ENCODE measurements at regions not wholly inside any gene's neighbourhood (a gene's known extent, or its start where the extent isn't known, plus 50 kb on each side); places are given as distances from the start of the nearest gene placed in this dataset.

DNA sequence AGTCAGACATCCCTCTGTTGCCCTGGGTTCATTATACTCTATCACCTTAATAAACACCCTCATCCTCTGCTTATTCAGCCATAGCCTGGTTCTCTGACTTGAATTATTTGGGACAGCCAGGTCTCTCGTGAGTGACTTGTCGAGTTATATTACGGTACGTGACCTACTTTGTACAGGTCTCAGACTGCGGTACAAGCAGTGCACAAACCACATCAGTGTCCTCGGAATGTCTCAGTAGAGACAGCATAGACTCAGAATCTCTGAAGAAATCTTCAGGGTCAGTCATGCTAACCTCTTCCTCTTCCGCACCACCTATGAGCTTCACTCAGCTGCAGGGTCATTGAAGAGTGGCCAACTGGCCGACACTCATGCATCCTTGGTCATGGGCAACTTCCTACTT lies 860.8 kb downstream of the BCL11B start:
- Histone ChIP-seq H3K4me3 (no peak overlapping the region), H4K20me1 (ENCODE audit: insufficient read depth, poor library complexity, severe bottlenecking) (no peaks in the 10 kb centered on the region), H3K9me2 (replicated peaks; ENCODE audit: insufficient read depth) (no peaks in the 10 kb centered on the region), H3K36me3 (replicated peaks; ENCODE audit: insufficient read depth, low read depth) (no peaks in the 10 kb centered on the region), H3K27ac (no peak overlapping the region), H3K27me3 (no peaks in the 10 kb centered on the region), H2AFZ (no peak overlapping the region), H3K4me2 (no peak overlapping the region), H3K4me1 (ENCODE audit: insufficient read depth) (no peaks in the 10 kb centered on the region), H3K9me3 (ENCODE audit: low read depth) (no peaks in the 10 kb centered on the region), H3K79me2 (no peaks in the 10 kb centered on the region)
- 97% methylated on average over 8 of the region's 8 CpGs for WGBS (ENCODE audit: low lambda C conversion rate, missing lambda C conversion rate)
- TF ChIP-seq EZH2 (IDR thresholded peaks at IDR 0.05; ENCODE audit: borderline replicate concordance) (no peak), EZH2phosphoT487 (IDR thresholded peaks at IDR 0.05; ENCODE audit: low read depth, severe bottlenecking, unreplicated experiment) (no peak)
- TF ChIP-seq, protein P1, sequence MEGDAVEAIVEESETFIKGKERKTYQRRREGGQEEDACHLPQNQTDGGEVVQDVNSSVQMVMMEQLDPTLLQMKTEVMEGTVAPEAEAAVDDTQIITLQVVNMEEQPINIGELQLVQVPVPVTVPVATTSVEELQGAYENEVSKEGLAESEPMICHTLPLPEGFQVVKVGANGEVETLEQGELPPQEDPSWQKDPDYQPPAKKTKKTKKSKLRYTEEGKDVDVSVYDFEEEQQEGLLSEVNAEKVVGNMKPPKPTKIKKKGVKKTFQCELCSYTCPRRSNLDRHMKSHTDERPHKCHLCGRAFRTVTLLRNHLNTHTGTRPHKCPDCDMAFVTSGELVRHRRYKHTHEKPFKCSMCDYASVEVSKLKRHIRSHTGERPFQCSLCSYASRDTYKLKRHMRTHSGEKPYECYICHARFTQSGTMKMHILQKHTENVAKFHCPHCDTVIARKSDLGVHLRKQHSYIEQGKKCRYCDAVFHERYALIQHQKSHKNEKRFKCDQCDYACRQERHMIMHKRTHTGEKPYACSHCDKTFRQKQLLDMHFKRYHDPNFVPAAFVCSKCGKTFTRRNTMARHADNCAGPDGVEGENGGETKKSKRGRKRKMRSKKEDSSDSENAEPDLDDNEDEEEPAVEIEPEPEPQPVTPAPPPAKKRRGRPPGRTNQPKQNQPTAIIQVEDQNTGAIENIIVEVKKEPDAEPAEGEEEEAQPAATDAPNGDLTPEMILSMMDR (IDR thresholded peaks at IDR 0.05; ENCODE audit: poor library complexity): no peak
- no peak for DNase-seq (ENCODE audit: low spot score)

GRCh38 chr14:98412431-98412830 lies 859.6 kb downstream of the BCL11B start:
- Histone ChIP-seq H3K27ac (no peak overlapping the region), H2AFZ (no peak overlapping the region), H3K4me1 (ENCODE audit: insufficient read depth) (no peaks in the 10 kb centered on the region), H3K36me3 (replicated peaks; ENCODE audit: insufficient read depth, low read depth) (no peaks in the 10 kb centered on the region), H3K79me2 (no peaks in the 10 kb centered on the region), H3K27me3 (no peaks in the 10 kb centered on the region), H3K4me3 (no peak overlapping the region), H3K9me3 (ENCODE audit: low read depth) (no peaks in the 10 kb centered on the region), H4K20me1 (ENCODE audit: insufficient read depth, poor library complexity, severe bottlenecking) (no peaks in the 10 kb centered on the region), H3K4me2 (no peak overlapping the region), H3K9me2 (replicated peaks; ENCODE audit: insufficient read depth) (no peaks in the 10 kb centered on the region)
- TF ChIP-seq EZH2 (IDR thresholded peaks at IDR 0.05; ENCODE audit: borderline replicate concordance) (no peak), EZH2phosphoT487 (IDR thresholded peaks at IDR 0.05; ENCODE audit: low read depth, severe bottlenecking, unreplicated experiment) (no peak)
- TF ChIP-seq, protein P1 (IDR thresholded peaks at IDR 0.05; ENCODE audit: poor library complexity): no peak
- DNase-seq (ENCODE audit: low spot score): no peak
- 100% methylated on average over 2 of the region's 2 CpGs for WGBS (ENCODE audit: low lambda C conversion rate, missing lambda C conversion rate)

DNA sequence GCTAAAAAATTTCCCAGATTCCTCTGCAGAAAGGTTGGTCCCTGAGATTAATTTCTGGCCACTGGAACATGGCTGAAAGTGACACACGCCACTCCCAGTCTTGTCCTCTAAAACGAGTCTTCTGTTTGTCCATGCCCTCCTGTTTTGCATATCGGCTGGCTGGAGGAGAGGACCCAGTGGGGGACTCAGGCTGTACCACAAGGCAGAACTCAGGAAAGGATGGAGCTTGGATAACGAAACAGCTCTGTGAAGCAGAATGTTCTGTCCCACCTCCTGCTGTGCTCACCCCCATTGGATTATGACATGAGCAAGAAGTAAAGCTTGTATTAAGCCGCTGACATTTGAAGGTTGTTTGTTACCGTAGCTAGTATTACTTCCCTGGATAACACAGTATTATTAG lies 856.2 kb downstream of the BCL11B start:
- TF ChIP-seq EZH2phosphoT487 (IDR thresholded peaks at IDR 0.05; ENCODE audit: low read depth, severe bottlenecking, unreplicated experiment) (no peak), EZH2 (IDR thresholded peaks at IDR 0.05; ENCODE audit: borderline replicate concordance) (no peak)
- TF ChIP-seq, protein P1 (IDR thresholded peaks at IDR 0.05; ENCODE audit: poor library complexity): no peak
- no peak for DNase-seq (ENCODE audit: low spot score)

GRCh38 chr14:98417001-98417400 lies 855.0 kb downstream of the BCL11B start:
- Histone ChIP-seq H3K27ac (no peak overlapping the region), H3K4me2 (no peak overlapping the region), H3K4me1 (ENCODE audit: insufficient read depth) (no peaks in the 10 kb centered on the region), H3K79me2 (no peaks in the 10 kb centered on the region), H4K20me1 (ENCODE audit: insufficient read depth, poor library complexity, severe bottlenecking) (no peaks in the 10 kb centered on the region), H2AFZ (no peak overlapping the region), H3K27me3 (no peaks in the 10 kb centered on the region), H3K9me2 (replicated peaks; ENCODE audit: insufficient read depth) (no peaks in the 10 kb centered on the region), H3K36me3 (replicated peaks; ENCODE audit: insufficient read depth, low read depth) (no peaks in the 10 kb centered on the region), H3K9me3 (ENCODE audit: low read depth) (no peaks in the 10 kb centered on the region), H3K4me3 (no peak overlapping the region)
- DNase-seq (ENCODE audit: low spot score): no peak
- WGBS (ENCODE audit: low lambda C conversion rate, missing lambda C conversion rate): 90% methylated on average over 15 of the region's 15 CpGs
- no peak for TF ChIP-seq EZH2 (IDR thresholded peaks at IDR 0.05; ENCODE audit: borderline replicate concordance)
- TF ChIP-seq, protein P1 (IDR thresholded peaks at IDR 0.05; ENCODE audit: poor library complexity): no peak
- no peak for TF ChIP-seq EZH2phosphoT487 (IDR thresholded peaks at IDR 0.05; ENCODE audit: low read depth, severe bottlenecking, unreplicated experiment)

More for the DNA sequence above, 856.2 kb downstream of the BCL11B start:
- no peaks in the 10 kb centered on the region for H3K4me1 ChIP-seq (ENCODE audit: insufficient read depth)
- H3K4me2 ChIP-seq: no peak overlapping the region
- no peak overlapping the region for H3K27ac ChIP-seq
- H2AFZ ChIP-seq: no peak overlapping the region
- no peaks in the 10 kb centered on the region for H3K27me3 ChIP-seq
- WGBS (ENCODE audit: low lambda C conversion rate, missing lambda C conversion rate): 75% methylated on average over 6 of the region's 6 CpGs
- no peaks in the 10 kb centered on the region for H4K20me1 ChIP-seq (ENCODE audit: insufficient read depth, poor library complexity, severe bottlenecking)
- H3K9me2 ChIP-seq (replicated peaks; ENCODE audit: insufficient read depth): no peaks in the 10 kb centered on the region
- no peaks in the 10 kb centered on the region for H3K36me3 ChIP-seq (replicated peaks; ENCODE audit: insufficient read depth, low read depth)
- no peaks in the 10 kb centered on the region for H3K9me3 ChIP-seq (ENCODE audit: low read depth)
- H3K79me2 ChIP-seq: no peaks in the 10 kb centered on the region
- H3K4me3 ChIP-seq: no peak overlapping the region
